HG02884 (cell line): ENCODE measurements at regions not wholly inside any gene's neighbourhood (a gene's known extent, or its start where the extent isn't known, plus 50 kb on each side); places are given as distances from the start of the nearest gene placed in this dataset.
"Not testable (repeated sequence)": the region's sequence is repeated elsewhere in the genome, so short reads cannot be mapped to it uniquely, and the experiment has no call there.

Source experiments
- ATAC-seq: cut with Tn5 transposase; IDR thresholded peaks from one replicate; pipeline ENCODE4 v1.9.1; 2021; ENCODE audit warnings: mild to moderate bottlenecking, moderate library complexity; ENCODE audit not compliant: unreplicated experiment

DNA sequence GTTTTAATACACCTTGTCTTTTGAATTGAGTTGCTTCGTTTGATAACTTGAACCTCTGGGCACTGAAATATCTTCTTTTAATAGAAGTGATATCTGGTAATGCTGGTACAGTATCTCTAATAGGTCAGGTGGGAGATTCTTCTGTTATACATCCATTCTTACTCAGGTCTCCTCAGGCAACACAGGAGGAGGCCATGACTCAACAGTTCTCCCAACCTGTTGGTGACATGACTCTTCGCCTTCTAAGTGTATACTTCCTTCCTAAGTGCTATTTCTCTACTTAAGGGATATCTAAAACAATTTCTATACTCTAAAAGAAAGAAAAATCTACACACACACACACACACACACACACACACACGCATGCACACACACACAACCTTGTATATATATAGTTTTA lies 509.1 kb downstream of the PCNX1 start:
- ATAC-seq, result no peak

DNA sequence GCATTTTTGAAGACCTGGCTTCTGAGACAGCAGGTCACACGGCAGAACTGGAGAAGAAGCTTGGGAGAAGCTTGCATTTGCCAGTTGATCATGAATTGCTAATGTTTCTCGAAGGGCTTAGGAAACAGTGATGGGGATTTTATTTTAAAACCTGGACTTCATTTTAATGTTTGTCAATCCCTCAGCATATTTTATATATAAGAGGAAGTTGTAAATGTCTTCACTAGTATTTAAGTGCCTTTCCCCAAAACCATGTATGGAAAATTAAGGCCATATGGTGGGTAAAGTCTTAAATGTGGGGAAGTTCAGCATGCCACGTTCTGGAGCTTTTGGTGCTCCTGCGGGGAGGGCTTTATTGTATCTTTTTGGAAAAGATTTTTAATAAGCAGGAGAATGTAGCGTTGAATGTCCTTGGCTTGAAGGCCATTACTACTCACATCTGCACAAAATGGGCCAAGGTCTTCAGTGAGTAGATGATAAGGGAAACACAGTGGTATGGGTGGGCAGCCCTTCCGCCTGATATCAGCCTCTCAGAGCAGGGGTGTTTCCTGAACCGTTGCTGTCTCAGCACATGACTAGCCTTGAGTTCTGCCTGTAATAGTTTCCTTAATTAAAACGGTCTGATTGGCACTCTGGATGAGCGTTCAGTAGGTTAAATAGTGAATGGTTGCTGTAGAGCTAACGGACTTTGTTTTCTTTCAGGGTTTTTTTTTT lies 511.4 kb downstream of the PCNX1 start:
- no peak for ATAC-seq

DNA sequence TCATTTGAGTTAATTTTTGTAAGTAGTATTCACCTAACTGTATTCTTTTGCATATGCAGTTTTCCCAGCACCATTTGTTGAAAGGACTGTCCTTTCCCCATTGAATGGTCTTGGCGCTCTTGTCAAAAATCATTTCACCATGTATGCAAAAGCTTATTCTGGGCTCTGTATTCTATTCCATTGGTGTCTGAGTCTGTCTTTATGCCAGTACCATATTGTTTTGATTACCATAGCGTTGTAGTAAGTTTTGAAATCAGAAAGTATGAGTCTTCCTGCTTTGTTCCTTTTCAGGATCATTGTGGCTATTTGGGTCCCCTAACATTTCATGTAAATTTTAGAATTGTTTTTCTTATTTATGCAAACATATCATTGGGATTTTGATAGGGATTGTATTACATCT lies 508.7 kb upstream of the RGS6 start:
- ATAC-seq, result no peak

DNA sequence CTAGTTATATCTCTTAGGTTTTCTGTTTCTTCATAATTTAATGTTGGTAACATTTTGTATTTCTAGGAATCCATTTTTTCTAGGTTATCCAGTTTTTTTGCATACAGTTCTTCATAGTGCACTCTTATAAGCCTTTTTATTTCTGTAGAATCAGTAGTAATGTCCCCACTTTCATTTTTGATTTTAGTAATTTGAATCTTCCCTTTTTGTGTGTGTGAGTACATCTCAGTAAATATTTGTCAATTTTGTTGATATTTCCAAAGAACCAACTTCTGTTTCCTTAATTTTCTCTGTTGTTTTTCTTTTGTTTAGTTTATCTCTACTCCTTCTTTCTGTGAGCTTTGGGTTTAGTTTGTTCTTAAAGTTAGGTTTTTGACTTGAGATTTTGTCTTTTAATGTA lies 507.3 kb upstream of the RGS6 start:
- ATAC-seq, result no peak

DNA sequence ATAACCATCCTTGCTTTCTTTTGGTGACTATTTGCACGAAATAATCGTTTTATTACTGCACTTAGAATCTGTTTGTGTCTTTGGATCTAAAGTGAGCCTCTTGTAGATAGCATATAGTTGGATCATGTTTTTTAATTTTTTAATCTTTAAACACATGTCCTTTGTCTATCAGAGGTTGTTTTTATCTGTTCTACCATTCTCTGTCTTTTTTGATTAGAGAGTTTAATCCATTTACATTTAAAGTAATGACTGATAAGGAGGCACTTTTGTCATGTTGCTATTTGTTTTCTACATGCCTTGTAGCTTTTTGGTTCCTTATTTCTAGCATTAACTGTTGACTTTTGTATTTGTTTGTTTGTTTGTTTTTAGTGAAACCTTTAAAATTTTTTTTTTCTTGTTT lies 506.2 kb upstream of the RGS6 start:
- no peak for ATAC-seq

DNA sequence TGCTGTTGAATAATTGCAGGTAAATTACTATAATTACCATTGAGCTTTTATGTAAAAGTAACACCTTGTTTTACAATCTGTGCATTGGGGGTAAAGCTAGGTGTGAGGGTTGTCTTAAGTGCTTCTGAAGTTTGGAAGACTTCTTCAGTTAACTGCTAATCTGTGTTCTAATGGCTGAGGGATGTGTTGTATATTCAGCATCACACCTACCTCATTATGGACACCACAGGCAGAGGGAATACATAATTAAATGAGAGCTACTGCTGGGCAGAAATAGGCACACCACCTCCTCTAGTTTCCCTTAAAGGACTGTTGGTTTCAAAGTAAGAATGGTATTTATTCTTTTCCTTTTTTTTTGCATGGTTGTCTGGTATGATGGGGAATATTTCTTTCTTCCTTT lies 502.3 kb upstream of the RGS6 start:
- no peak for ATAC-seq

DNA sequence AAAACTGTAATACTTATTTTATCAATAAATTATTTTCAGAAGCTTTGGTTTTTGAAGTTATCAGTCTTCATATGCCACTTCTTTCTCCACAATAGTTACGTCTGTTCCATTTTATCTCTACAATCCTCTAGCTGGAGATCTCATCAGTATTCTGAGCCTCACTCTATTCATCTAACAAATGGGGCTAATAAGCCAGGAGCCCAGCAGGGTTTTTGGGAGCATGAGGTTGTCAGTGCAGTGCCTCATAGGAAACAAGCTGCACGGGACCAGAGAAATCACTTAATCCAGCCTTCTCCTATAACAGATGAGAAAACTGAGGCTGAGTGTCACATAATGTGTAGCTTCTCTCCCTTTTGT lies 501.9 kb upstream of the RGS6 start:
- ATAC-seq, result no peak

DNA sequence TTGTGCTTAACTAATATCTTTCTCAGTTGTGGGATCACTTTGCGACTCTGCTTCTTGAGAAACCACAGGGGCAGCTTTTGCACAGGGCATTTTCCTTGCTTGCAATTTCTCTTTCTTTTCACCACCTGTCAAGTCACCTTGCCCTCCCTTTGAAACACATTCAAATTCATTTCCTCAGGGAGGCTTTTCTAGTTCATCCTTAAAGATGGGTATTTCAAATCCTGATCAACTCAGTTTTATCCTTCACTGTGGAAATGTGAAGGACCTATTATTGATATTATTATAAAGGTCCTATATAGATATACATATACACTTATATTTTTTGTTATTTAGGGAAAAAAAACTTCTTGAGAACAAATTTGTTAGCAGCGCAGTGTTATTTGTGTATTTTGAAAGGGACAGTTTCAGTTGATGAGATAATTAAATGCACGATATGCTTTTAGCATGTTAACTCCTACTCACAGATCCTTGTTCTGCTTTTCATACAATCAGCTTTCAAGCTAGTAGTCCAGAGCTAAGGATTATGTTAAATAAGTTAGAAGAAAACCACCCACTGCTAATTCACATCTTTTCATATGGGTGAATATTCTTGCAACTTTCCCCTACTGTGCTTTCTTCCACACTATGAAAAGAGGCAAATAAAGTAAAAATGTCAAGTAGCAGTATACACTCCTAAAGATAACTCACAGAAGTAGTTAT lies 501.4 kb upstream of the RGS6 start:
- no peak for ATAC-seq

DNA sequence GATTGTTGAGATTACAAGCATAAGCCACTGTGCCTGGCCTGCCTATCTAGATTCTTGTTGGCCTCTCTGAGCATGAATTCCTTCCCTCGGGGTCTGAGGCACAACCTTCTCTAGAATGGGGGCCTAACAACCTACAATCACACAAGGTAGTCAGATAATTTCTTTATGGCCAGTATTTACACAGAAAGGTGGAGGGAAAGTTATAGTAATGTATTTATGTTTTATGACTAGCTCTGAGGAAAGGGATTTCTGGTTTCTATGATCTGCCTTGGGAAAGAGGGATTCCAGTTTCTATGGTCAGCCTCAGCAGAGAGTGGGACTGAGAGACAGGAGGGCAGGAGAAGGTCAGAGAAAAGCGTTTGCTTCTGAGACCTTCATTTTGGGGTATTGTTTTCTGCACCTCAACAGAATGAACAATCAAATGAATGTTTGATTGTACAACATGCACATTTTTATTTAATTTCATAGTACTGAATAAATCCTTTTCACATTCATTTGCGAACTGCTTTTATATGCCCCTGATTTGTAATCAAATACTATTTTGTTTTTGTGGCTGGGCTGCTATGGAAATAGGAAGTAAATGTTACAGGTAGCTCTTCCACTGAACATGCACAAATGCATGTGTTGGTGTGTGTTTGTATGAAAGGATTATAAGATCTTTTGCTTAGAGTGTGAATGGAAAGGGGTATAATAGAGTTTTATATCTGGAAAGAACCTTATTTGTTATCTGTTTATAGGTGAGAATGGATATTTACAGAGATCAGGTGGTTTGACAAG lies 499.7 kb upstream of the RGS6 start:
- no peak for ATAC-seq

DNA sequence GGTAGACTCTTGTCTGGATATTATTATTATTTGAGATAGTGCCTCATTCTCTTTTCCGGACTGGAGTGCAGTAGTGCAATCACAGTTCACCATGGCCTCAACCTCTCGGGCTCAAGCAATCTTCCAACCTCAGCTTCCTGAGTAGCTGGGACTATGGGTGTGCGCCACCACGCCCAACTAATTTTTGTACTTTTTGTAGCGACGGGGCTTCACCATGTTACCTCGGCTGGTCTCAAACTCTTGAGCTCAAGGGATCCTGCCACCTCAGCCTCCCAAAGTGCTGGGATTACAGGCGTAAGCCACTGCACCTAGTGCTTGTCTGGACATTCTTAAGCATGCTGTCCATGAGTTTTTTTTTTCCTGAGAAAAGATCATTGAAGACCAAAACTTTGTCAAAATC lies 498.9 kb upstream of the RGS6 start:
- no peak for ATAC-seq

DNA sequence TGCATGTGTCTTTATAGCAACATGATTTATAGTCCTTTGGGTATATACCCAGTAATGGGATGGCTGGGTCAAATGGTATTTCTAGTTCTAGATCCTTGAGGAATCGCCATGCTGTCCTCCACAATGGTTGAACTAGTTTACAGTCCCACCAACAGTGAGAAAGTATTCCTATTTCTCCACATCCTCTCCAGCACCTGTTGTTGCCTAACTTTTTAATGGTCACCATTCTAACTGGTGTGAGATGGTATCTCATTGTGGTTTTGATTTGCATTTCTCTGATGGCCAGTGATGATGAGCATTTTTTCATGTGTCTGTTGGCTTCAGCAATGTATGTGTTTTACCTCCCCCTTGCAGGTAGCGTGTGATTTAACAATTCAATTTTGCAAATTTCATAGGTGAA lies 496.6 kb upstream of the RGS6 start:
- not testable (repeated sequence) for ATAC-seq

DNA sequence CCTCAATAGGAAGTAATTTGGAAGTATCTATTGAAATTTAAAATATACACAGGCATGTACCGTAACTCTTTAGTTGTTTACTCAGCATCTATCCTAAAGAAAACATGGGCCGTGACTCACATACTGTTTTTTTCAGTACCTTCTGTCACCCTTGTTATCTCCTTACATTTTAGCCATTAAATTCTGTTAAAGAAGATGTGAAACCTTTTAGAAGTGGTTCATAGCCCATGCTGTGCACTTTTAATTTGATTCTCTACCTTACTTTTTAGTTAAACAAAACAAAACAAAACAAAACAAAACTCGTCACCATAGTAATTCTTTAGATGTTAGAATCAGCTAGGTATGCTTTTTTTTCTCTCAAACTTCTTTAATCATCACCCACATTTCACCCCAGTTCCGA lies 494.4 kb upstream of the RGS6 start:
- ATAC-seq, result no peak

DNA sequence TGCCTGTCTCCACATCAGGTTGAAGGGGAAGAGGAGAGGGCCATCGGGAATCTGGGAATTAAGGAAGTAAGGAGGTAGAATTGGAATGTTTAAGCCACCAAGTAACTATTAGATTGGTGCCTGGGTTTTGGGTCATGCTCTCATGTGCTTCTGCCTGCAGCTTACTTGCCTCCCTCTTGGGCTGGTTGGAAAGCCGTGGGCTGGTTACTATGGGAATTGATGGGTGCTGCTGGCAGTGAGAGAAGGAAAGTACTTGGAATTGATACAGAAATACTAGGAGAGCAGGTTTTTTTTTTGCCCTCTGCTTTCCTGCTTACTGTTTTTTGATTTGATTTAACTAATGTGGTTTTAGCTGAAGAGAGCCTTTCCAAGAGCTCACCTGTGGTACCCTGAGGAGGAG lies 493.5 kb upstream of the RGS6 start:
- no peak for ATAC-seq

DNA sequence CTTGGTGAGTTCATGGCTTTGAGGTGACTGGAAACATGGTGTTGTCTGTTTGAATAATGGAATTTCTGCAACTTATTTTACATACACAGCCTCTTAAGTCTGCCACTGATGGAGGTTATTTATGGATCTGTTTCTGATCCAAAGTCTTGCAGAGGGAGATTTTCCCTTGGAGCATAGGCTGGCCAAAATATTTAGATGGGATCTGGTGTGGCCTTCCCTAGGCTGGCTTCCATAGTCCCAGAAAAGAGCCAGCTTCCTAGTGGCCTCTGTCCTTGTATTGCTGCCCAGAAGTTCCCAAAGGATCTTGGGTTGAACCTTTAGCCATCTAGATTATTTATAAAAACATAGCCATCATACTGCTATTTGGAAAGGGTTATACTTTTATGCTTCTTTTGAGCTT lies 491.1 kb upstream of the RGS6 start:
- ATAC-seq, result no peak

DNA sequence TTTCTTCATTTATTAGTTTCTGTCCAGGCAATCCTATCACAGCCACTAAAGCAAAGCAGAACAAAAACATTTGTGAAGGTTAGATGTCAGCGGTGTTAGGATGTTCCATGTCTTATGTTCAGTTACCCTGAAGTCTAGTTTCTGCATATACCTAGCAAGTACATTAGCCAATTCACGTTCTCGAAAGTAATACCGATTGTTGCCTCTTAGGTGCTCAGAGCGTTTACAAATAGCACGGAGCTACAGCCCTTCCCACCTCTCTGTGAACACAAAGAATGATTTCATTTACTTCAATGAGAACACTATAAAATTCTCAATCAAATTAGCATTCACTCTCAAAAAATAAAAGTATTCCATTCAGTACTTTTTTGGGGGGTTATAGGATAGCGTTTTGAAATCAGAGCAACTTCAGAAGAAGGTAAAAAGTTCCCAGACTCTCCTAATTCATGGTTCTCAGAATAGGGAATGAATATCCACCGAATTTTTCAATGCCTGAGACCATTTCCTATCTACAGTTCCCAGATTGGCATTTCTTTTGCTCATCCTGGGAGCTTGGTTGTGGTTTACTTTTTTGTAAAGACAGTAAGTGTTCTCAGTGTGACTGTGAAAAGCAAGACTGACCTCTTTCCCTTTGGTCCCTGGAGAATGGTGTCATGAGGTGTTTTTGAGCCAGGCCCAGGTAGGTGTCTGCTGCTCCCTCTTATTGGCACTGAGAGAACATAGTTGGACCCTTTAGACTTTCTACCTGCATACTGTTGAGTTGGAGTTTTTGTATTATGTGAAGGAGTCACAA lies 488.0 kb upstream of the RGS6 start:
- no peak for ATAC-seq

DNA sequence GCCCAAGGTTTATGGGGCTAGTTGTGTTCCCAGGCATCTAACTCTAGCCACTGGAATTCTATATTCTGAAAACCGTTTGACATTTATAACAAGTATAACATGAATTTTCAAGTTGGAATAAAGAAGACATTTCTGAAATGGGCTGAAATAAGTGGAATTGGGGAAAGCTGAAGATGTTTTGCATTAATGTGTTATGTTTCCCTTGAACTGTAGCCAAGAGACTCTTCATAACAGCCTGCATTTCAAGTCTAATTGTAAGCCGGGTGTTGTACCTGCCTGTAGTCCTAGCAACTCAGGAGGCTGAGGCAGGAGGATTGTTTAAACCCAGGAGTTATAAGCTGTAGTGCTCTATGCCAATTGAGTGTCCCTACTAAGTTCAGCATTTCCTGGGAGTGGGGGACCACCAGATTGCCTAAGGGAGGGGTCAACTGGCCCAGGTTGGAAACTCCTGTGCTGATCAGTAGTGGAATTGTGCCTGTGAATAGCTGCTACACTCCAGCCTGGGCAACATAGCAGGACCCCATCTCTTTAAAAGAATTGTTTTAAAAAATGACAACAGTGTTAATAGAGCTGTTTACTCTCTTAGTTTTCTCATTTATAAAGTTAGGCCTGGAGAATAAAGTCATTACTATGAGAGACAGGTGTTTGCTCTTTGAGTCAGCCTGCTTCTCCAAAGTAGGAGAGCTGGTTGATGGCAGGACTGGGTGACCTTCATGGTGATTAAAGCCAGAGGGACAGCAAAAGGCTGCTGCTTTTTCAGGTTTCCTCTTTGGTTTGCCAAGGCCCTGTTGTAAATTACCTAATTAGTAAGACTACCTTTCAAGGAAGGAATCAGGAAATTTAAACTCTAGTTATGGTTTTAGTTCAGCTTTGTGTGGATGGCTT lies 483.6 kb upstream of the RGS6 start:
- ATAC-seq, result no peak

DNA sequence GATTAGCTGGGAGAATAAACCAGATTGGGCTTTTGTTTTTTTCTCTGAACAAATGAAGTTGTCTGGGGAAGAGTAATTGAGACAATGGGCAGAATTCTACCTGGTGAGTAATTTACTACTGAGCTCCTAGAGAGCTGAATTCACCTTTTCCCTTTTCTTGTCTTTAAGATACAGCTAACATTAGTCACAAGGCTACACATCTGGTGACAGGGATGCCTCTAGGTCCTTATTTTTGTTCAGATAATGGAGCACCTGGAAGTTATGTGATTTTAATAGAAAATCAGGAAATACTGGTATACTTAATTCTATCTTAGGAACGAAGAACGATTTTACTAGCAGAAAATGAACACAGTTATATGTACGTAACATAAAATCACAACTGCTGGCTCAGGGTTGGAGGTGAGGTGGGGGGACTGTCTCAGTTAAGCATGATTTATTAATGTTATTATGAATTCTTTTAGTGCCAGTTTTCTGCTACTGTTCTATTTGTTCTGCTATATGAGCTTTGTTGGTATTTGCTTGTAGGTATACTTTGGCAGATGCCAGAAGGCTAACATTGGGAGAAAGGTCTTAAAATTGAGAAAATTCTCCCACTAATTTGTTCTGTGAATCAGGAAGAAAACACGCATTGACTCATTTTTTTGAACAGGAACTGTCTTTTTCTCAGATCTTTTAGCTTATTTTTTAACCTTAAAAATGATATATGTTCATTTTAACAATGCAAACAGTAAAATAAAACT lies 482.7 kb upstream of the RGS6 start:
- no peak for ATAC-seq

DNA sequence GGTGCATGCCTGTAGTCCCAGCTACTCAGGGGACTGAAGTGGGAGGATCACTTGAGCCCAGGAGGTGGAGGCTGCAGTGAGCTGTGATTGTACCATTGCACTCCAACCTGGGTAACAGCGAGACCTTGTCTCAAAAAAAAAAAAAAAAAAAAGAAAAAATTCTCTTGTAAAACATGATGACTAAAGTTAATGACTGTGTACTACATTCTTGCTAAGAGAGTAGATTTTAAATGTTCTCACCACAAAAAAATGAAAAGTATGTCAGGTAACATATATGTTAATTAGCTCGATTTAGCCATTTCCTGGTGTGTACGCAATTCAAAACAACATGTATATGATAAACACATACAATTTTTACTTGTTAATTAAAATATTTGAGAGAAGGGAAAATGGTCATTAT lies 480.7 kb upstream of the RGS6 start:
- no peak for ATAC-seq

DNA sequence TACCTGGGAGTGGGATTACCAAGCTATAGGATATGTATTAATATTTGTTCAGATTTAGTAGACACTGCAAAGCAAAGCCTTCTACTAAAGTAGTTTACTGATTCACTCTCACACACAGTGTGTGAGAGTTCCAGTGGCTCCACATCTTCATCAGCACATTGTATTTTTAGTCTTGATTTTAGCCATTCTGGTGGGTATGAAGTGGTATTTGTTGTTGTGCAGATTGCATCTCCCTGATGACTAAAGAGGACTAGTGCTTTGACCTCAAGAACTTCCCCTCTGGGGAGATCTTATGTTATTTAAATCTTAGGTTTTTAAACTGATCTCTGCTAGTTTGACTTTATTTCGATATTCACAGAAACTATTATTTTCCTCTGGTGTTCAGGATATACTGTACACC lies 479.7 kb upstream of the RGS6 start:
- ATAC-seq, result no peak

DNA sequence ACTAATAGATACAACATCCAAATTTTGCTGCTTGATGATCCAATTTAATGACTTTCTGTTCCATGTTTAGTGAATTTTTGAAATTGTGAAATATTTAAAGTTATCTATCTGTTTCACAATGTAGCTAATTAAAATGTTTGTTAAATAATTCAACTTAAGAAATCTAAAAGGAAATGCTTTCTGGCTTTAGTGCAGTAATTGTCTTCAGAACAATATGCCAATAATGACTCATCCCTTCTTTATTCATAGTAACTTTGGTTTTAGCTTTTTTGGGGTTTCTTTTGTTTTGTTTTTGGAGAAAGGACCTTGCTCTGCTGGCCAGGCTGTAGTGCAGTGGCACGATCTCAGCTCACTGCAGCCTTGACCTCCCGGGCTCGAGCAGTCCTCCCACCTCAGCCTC lies 479.2 kb upstream of the RGS6 start:
- ATAC-seq, result no peak
